ENCODE measurements at regions not wholly inside any gene's neighbourhood (a gene's known extent, or its start where the extent isn't known, plus 50 kb on each side); places are given as distances from the start of the nearest gene placed in this dataset.
"Not testable (repeated sequence)": the region's sequence is repeated elsewhere in the genome, so short reads cannot be mapped to it uniquely, and the experiment has no call there.

- in situ Hi-C loops (cut with HindIII; ENCODE audit: low pct_ligation_motif_present, low sequenced_read_pairs): no loop called here
Observed at GRCh38 chrX:77347572-77347971, 99.6 kb upstream of the FGF16 start.

GRCh38 chrX:77389891-77390290 is 57.3 kb upstream of the FGF16 start:
- in situ Hi-C loops (cut with HindIII; ENCODE audit: low pct_ligation_motif_present, low sequenced_read_pairs): no loop called here
- H3K36me3 ChIP-seq (replicated peaks): no peaks in the 10 kb centered on the region
- no peaks in the 10 kb centered on the region for H3K27me3 ChIP-seq (replicated peaks)
- H3K27ac ChIP-seq: no peak overlapping the region
- no peak for DNase-seq
- TF ChIP-seq CTCF (IDR thresholded peaks at IDR 0.05; ENCODE audit: low read depth, low read length, missing control alignments): no peak
- H3K4me3 ChIP-seq (ENCODE audit: low read depth, low read length): no peak overlapping the region

More at GRCh38 chrX:77347572-77347971, 99.6 kb upstream of the FGF16 start:
- H3K36me3 ChIP-seq (replicated peaks): no peaks in the 10 kb centered on the region
- DNase-seq: no peak
- TF ChIP-seq CTCF (IDR thresholded peaks at IDR 0.05; ENCODE audit: low read depth, low read length, missing control alignments): no peak
- no peak overlapping the region for H3K27ac ChIP-seq
- H3K27me3 ChIP-seq (replicated peaks): no peaks in the 10 kb centered on the region
- no peak overlapping the region for H3K4me3 ChIP-seq (ENCODE audit: low read depth, low read length)

GRCh38 chrX:77390365-77390764 is 56.8 kb upstream of the FGF16 start:
- H3K27ac ChIP-seq; H3K4me3 ChIP-seq (ENCODE audit: low read depth, low read length); H3K36me3 ChIP-seq (replicated peaks); H3K27me3 ChIP-seq (replicated peaks); in situ Hi-C loops (cut with HindIII; ENCODE audit: low pct_ligation_motif_present, low sequenced_read_pairs); DNase-seq: not testable (repeated sequence)

GRCh38 chrX:77396781-77397180 is 50.4 kb upstream of the FGF16 start:
- in situ Hi-C loops (cut with HindIII; ENCODE audit: low pct_ligation_motif_present, low sequenced_read_pairs): no loop called here
- no peak for DNase-seq
- H3K4me3 ChIP-seq (ENCODE audit: low read depth, low read length): no peak overlapping the region
- no peak for TF ChIP-seq CTCF (IDR thresholded peaks at IDR 0.05; ENCODE audit: low read depth, low read length, missing control alignments)
- H3K27ac ChIP-seq: no peak overlapping the region
- H3K36me3 ChIP-seq (replicated peaks): no peaks in the 10 kb centered on the region
- no peaks in the 10 kb centered on the region for H3K27me3 ChIP-seq (replicated peaks)
